GM19397 (cell line): ENCODE measurements at regions not wholly inside any gene's neighbourhood (a gene's known extent, or its start where the extent isn't known, plus 50 kb on each side); places are given as distances from the start of the nearest gene placed in this dataset.
"Not testable (repeated sequence)": the region's sequence is repeated elsewhere in the genome, so short reads cannot be mapped to it uniquely, and the experiment has no call there.

Source experiments
- ATAC-seq: cut with Tn5 transposase; IDR thresholded peaks from one replicate; pipeline ENCODE4 v1.9.1; 2021; ENCODE audit warnings: mild to moderate bottlenecking, moderate library complexity; ENCODE audit not compliant: unreplicated experiment

DNA sequence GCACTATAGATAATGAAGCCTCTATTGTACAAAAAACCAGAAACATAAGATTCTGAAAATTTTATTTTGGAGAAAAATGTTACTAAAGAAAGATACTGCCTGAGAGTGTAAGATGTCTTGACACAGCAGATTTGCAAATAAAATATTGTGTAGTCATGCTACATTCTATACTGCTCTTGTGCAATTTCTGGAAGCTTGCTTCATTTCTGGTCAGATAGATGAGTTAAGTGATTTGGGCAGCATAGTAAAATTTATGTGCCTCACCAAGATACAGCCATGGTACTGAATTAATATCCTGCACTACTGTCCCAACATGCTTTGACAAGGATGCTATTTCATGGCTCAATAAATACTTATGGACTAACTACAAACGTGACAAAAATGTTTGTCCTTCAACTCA lies 55.1 kb upstream of the STARD13 start:
- no peak for ATAC-seq

DNA sequence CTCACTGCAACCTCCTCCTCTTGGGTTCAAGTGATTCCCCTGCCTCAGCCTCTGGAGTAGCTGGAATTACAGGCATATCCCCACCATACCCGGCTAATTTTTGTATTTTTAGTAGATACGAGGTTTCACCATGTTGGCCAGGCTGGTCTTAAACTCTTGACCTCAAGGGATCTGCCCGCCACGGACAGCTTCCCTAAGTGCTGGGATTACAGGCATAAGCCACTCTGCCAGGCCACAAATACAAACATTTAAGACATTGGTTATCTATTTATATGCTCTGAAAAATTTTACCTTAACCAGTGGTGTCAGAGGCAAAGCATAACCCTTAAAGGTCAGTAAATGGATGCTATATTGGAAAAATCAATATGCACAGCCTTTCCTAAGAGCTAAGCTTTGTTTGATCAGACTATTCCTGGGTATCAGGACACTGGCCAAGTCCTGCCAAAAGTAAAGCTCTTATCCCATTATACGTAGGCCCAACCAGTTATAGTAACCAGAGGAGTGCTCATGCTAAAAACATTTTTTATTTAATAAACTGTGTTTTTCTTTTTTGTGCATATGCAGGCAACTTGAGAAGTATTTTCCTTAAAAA lies 56.4 kb upstream of the STARD13 start:
- no peak for ATAC-seq

DNA sequence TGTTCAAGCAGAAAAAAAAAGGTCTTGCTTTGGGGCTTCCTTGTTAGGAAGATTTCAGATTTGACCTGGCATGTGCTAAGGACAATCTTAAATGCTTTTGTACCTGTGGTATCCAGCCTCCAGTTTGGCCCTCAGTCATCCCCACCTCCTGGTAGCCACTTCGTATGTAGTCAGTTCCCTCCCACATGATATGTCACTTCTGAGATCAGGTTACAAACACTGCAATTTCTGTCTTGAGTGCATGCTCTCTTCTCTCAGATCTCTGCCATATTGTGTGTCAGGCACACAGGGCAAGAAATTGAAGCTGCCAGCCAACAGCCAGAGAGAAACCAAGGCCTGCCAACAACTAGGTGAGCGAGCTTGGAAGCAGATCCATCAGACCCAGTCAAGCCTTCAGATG lies 60.3 kb upstream of the STARD13 start:
- no peak for ATAC-seq

DNA sequence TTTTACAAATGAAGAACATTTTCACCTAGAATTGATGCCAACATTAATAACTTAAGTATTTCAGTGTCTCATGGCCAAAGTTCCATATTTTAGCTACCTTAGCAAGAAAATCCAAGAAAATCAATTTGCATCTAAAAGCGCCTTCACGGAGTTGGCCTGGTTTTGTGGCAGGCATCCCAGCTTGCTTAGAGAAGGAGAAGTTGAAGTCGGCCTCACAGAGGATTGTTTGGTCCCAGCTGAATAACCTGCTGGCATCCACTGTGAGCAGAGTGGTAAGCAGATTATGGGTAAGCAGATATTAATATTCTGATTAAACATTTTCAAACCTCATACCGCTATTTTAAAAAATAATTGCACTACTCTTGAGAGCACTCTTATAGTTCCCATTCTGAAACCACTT lies 62.3 kb upstream of the STARD13 start:
- ATAC-seq: no peak

DNA sequence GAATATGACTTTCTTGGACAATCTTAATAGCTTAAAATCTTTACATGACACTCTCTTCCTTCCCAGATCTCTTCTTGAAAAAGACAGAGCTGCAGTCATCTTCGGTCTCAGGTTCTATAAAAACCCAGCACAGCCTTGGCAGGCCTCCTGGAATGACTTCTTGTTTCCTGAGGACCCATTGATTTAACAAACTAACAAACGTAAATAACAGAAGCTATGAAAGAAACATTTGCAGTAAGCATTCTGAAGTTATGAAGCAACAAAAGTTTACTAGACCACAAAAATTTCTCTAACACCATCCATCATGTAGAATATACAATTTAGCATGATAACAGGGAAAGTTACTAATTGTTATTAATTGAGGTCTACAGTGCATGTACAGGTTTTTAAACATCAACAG lies 62.8 kb upstream of the STARD13 start:
- no peak for ATAC-seq

DNA sequence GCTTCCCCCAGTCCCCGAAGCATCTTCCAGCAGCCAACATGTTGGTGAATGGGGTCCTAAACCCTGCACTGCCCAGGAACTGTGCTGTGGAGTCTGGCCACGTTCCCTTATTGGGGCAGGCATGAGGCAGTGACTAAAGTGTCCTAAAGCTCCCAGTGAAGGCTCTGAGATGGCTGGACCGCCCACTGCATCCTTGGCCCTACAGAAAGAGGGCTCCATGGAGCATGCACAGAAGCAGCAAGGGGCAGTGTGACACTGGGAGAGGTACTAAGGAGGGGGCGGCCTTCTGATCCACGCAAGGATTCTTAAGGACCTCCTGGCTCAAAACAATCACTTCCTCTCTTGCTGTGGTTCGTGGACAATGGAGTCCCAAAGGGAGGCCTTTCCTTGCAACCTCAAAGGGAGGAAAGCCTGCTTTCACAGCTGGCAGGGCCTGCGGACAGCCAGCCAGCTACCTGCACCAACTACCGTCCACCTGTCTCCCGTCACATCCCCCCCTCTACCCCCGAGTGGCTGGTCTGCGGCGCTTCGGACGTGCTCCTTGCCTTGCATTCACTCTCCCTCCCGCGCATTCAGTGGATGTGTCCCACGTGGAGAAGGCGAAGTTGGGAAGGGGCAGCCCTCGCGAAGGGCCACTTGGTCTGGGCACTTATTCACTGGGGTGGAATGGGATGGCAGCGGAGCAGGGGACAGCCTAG lies 63.9 kb upstream of the STARD13 start:
- ATAC-seq: no peak

DNA sequence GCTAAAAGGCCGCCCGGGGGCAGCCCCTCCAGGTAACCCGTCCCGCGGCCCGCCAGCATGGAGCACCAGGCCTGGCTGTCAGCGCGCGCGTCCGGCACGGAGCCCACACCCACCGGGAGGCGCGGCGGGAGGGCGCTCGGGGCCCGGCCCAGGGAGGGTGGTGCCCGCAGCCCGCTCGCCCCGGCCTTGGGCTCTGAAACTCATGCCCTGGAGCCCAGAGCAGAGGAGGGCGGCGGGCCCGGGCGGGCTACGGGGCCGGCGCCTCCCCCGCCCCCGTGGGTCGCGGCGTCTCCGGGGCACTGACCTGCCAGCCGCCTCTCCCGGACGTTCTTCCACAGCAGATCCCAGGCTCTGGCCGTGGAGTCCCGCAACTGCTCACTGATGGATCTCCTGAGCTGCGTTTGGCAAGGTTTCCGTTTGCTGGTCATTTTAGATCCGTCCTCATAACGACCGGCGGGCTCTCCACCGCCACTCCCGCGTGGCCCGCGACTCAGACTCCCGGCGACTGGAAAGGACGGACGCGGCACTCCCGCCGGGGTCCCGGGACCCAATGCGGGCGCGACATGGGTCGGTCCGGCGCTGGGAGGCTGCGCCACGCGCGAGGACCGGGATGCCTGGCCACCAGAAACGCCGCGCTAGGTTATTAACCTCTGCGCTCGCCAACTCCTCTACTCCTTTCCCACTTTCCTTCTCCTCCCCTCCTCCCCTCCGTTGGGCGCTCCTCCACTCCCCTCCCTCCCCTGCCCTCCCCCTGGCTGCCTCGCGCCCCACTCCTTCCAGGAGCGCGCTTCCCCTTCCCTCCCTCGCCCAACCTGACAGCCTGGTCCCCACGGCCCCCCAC lies 64.7 kb upstream of the STARD13 start:
- no peak for ATAC-seq

DNA sequence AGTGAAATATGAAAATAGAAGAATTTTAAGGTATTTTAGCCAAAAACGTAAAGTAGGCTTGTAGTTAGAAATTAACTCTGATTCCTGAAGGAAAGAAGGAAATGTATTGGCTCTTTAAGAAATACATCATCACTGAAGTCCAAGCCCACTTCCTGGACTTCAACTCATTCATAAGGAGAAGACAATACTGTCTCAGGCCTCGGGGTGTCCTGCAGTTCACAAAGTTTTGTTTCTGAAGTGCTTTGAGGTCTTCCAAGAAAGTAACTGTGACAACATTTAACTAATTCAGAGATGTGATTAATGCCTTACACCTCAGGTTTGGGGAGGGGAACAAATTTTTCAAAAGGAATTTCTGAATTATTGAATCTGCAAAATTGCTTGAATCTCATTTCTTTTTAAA lies 65.8 kb upstream of the STARD13 start:
- no peak for ATAC-seq

DNA sequence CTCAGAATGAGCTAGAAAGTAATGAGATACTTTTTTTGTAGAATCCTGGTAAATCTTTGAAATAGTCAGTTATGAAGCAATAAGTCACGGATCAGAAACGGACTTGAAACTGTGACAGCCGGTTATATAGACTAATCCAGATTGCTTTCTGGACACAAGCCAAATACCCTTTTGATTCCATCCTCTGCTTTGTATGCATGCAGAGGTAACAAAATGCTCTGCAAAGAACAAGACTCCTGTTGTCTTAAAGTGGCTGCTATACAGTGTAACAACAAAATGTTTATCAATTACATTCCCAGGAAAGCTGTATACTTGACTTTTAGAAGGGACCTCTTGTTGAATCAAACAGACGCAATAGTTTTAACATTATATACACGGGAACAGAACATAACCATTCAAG lies 66.5 kb upstream of the STARD13 start:
- no peak for ATAC-seq

DNA sequence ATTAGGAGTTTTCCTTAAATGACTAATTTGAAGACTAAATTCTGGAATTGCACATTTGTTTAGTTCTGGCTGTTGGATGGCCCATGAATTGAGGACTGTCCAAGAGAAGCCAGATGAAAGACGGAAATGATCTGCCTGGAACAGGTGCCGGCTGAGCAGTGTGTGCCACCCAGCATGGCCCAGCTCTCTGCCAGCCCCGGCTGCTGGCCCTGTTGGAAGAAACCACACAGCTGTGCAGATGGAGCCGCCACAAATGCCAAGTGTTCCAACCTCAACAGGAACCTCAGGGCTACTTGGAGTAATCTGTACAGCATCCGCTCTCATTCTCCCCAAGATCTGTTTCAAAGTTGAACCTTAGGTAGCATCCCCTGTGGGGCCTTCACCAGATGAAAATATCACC lies 67.0 kb upstream of the STARD13 start:
- ATAC-seq: no peak

DNA sequence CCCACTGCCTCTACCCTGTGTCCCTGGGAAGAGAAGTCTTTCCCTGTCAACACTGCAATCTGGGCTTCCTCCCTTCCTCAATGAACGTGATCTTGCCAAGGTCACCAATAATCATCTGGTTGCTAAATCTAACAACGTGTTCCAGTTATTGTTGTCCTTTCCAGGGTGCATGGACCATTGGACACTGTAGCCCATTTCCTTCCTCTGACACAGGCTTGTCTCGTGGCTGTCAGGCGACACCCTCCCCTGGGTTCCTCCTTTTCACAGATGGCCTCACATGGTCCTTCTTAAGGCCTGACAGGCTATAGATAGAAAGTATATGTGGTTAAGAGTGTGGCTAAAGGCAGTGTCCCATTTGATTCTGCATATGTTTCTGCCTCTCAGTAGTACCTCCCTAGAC lies 67.7 kb upstream of the STARD13 start:
- ATAC-seq: no peak

DNA sequence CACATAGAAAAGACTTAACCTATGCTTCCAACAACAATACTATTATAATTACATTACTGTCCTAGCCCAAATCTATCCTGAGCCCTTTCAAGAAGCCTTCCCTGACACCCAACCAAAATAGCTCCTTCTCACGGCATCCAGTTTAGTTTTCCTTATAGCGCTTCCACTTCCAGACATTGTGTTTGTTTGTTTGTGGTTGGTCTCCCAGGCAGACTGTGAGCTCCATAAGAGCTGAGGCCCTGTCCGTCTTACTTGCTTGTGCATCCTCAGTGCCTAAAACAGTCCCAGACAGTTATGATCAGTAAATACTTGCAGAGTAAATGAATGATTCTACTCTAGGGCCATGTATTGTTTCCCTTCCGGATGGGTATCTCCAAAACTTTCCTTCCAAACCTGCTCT lies 68.1 kb upstream of the STARD13 start:
- ATAC-seq: no peak

DNA sequence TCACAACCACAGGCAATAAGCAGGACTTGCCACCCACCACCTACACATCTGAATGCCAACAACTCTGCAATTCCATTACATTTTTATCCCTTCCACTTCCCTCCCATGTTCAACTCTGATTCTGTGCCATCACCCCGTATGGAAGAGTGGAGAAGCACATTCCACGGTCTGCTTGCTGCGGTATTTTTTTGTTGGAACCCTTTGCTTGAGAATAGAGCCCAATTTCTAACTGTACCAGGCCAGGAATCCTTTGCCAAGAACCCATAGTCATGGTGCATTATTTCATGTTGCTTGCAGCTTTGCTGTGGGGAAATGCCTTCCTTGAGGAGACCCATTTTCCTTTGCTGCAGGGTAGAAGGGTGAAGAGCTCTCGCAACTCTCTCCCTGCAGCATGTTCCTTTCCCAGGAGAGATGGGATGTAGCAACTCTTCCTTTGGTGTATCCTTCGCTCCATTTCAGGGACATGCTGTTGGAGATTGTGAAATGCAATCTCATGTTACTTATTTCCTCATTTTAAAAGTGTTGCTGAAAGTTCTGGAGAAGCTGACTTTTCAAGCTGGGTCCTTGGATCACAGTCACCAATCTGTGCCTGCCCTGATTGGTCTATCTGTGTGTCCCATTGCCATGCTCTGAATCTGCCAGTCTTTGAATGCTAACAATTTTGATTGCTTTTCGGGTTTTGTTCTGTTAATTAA lies 69.8 kb upstream of the STARD13 start:
- no peak for ATAC-seq

DNA sequence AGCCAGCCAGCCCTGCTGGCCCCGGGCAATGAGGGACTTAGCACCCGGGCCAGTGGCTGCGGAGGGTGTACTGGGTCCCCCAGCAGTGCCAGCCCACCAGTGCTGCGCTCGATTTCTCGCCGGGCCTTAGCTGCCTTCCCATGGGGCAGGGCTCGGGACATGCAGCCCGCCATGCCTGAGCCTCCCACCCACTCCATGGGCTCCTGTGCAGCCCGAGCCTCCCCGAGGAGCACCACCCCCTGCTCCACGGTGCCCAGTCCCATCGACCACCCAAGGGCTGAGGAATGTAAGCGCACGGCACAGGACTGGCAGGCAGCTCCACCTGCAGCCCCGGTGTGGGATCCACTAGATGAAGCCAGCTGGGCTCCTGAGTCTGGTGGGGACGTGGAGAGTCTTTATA lies 72.5 kb upstream of the STARD13 start:
- not testable (repeated sequence) for ATAC-seq

DNA sequence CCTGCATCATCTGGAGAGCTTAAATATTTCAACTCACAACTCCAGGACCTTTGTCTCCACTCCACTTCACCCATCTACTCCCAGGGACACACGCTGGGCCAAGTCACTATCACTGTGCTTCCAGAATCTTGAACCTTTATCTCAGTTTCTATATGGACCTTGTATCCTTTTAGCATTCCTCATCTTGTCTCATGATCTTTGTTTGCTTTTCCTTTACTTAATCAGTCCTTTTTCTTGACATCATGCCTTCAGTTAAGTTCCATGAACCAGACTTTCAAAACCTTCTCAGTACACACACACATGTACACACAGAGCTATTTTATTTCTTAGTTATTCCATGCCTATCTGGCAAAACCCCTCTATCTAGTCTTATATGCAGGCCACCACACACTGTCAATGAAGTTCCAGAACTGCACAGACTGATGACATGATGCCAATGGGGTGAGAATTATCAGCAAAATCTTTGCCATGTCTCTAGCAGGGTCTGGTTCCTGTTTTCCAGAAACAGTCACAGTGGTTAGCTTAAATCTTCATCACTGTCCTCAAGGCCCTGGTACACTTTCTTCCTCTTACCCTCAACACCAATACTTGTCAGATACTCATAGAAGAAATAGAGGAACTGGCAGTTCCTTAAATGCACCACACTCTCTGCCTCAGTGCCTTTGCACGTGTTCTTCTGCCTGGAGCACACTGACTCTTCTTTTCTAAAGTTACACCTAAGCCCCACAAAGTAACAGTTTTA lies 77.6 kb upstream of the STARD13 start:
- no peak for ATAC-seq

DNA sequence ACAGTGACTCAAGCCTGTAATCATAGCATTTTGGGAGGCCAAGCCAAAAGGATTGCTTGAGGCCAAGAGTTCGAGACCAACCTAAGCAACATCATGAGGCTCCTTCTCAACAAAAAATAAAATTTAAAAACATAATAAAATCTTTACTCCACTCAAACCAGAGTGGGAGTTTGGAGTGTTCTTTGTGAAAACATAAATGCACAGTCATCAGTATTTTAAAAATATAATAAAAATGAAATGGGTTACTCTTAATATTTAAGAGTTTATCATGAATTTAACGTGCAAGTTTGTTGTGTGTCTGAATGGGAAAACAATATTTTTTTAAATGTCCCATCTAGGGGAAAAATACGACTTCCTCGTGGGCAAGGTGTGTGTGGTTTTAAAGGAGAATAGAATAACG lies 78.6 kb upstream of the STARD13 start:
- no peak for ATAC-seq

DNA sequence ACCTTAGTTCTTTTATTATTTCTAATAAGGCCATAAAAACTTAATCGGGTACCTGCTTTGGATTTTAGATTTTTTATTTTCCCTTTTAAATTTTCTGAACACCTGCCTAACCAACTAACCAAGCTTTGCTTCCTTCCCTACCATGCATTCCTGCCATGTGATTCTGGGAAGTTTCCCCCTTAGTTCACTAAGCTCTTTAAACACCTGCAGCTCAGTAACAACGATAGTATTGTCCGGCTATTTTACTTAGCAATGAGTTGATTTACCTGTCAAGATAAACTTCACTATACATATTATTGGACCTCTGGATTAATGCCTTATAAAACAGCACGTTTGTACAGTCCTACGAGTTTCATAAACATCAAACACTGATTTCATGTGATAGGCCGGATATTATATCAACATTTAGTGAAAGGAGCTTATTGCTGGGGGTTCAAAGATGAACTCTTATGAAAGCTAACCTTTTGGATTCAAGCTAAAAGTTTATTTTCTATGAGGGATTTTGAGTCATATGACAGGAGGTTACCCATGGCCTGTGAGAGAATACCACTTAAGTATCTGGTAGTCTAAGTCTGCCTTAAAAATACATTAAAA lies 81.0 kb upstream of the STARD13 start:
- no peak for ATAC-seq

DNA sequence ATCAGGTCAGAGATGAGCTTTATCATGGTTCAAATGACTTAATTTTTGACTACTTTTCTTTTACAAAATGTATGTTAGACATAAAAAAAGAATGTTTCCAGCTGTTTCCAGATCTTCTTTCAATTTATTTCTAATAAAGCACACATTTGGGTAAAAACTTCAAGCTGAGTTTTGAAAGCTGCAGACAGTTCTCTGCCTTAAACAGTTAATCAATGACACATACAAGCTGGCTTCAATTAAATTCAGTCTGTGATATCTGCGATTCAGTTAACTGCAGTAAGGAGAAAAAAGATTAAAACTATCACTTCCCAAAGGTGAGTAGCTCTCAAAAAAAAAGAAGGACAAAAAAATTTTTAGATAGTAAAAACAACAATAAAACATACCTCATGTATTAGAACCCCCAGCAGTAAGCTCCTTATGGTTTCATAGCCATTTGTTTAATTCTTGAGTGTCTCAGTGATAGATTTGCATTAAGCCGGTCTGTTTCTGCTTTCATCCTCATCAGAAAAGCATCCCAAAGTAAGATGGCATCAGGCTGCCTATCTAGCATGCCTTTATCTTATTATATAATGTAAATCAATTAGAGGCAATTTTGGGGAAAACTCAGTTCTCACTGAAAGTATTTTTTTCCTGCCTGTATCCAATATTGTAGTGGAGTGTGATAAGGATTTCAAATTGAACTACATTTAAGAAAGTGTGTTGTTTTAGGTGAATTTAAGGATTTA lies 81.8 kb upstream of the STARD13 start:
- ATAC-seq: no peak

DNA sequence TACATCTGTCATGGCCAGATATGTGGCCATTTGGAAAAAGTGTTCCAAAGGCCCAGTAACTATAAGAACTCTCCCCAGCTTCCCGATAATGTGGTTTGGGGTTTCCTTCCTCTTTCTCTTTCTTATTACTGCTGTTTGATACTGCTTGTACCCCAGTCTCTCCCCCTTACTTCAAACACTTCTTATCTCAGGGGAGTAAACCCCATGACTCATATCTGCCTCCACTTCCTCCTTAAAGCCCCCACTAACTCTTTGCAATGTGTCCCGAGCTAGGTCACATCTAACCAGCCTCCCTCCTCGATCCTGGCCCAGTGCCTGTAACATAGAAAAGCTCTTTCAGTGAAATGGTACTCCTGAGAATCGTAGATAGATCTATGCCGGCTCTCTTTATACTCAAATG lies 82.4 kb upstream of the STARD13 start:
- ATAC-seq: peak; percentile 52

DNA sequence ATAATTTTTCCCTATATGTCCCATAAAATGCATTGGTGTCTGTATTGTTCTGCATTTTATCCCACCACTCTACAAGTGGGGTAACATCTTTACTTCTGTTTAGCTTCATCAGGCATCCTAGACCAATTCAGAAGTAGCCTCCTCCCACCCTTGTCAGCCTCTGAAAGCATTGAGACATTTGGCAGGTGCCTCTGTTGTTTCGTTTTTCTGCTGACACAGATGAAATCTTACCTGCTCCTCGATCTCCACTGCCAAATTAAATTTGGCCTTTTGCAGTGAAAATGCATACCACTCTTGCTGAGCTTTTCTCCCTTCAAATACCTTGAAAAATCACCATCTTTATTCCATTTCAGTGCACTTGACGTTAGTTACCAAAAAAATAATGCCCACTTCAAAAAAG lies 83.5 kb upstream of the STARD13 start:
- ATAC-seq: no peak
